ENCODE measurements at regions not wholly inside any gene's neighbourhood (a gene's known extent, or its start where the extent isn't known, plus 50 kb on each side); places are given as distances from the start of the nearest gene placed in this dataset.

DNA sequence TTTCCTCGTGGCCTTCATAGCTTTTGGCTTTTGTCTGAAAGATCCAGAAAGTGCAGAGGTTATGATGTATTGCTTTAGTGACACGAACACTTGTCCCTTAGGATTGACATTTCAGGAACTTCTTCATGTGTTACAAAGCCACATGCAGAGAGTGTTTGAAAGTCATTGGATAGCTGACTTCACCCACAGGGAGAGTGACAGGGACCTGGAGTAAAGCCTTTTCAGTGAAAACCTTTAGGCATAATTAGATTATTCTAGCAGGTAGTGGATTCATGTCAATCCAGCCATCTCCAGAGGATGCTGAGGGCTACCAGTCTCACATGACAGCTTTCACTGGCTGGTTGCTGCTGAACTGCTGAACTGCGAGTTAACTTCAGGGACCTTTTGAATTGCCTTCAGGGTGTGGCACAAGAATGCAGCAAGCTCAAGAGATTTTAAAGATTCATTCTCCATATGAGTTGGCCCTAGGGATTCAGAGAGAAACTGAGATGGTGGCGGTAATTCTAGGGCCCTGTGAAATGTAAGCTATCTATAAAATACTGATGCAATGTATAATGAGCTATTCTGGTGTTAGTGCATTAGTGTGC is 267.0 kb upstream of the GOLIM4 start:
- H3K4me2 ChIP-seq (ENCODE audit: low read depth, low read length): no peak overlapping the region
- H4K20me1 ChIP-seq (ENCODE audit: insufficient read depth, low read length): no peaks in the 10 kb centered on the region
- no peaks in the 10 kb centered on the region for H3K79me2 ChIP-seq (ENCODE audit: insufficient read depth, low read length)
- ChIA-PET CTCF (ENCODE audit: low intra/inter-chr PET ratio, low total read pairs) (no interaction called here), POLR2A (no interaction called here)
- intact Hi-C loops (cut with micrococcal nuclease; ENCODE audit: unreplicated experiment) (no loop called here), in situ Hi-C loops (cut with HindIII; ENCODE audit: extremely low pct_ligation_motif_present, low pct_unique_long_range_greater_than_20kb) (no loop called here)
- H3K4me3 ChIP-seq (replicated peaks in 1 of 3; ENCODE audit: insufficient read depth in 1 of 3, low read depth in 2 of 3, low read length in 3 of 3): no peak overlapping the region
- H3K27me3 ChIP-seq (ENCODE audit: control insufficient read depth in 1 of 2, insufficient read depth in 2 of 2, low read length in 2 of 2): no peaks in the 10 kb centered on the region
- FAIRE-seq: no peak
- H2AFZ ChIP-seq (ENCODE audit: low read length): no peak overlapping the region
- no peak overlapping the region for H3K27ac ChIP-seq (ENCODE audit: extremely low read length, insufficient read depth, low read length)
- no peak for ATAC-seq
- no TSS peak for BruUV-seq (replicated peaks)
- no peaks in the 10 kb centered on the region for H3K4me1 ChIP-seq (ENCODE audit: insufficient read depth, low read length)
- H3K9me3 ChIP-seq (ENCODE audit: low read length): no peaks in the 10 kb centered on the region
- TF ChIP-seq, protein P1, sequence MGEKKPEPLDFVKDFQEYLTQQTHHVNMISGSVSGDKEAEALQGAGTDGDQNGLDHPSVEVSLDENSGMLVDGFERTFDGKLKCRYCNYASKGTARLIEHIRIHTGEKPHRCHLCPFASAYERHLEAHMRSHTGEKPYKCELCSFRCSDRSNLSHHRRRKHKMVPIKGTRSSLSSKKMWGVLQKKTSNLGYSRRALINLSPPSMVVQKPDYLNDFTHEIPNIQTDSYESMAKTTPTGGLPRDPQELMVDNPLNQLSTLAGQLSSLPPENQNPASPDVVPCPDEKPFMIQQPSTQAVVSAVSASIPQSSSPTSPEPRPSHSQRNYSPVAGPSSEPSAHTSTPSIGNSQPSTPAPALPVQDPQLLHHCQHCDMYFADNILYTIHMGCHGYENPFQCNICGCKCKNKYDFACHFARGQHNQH (CRISPR knock-in tag; IDR thresholded peaks at IDR 0.05): no peak
- TF ChIP-seq POLR2AphosphoS5 (IDR thresholded peaks at IDR 0.05; ENCODE audit: low read depth, low read length): no peak
- TF ChIP-seq, protein P2, sequence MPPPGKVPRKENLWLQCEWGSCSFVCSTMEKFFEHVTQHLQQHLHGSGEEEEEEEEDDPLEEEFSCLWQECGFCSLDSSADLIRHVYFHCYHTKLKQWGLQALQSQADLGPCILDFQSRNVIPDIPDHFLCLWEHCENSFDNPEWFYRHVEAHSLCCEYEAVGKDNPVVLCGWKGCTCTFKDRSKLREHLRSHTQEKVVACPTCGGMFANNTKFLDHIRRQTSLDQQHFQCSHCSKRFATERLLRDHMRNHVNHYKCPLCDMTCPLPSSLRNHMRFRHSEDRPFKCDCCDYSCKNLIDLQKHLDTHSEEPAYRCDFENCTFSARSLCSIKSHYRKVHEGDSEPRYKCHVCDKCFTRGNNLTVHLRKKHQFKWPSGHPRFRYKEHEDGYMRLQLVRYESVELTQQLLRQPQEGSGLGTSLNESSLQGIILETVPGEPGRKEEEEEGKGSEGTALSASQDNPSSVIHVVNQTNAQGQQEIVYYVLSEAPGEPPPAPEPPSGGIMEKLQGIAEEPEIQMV (CRISPR knock-in tag; IDR thresholded peaks at IDR 0.05; ENCODE audit: low read depth): no peak
- TF ChIP-seq ZNF761 (CRISPR knock-in tag; conservative IDR thresholded peaks at IDR 0.05): no peak
- no peak for TF ChIP-seq NR2F1 (CRISPR knock-in tag; IDR thresholded peaks at IDR 0.05)
- no peak for TF ChIP-seq ZNF777 (CRISPR knock-in tag; IDR thresholded peaks at IDR 0.05)
- TF ChIP-seq ZNF446 (CRISPR knock-in tag; IDR thresholded peaks at IDR 0.05): no peak
- no peak for TF ChIP-seq TBL1XR1 (IDR thresholded peaks at IDR 0.05; ENCODE audit: borderline replicate concordance, low read length, partially characterized antibody)
- TF ChIP-seq MED8 (CRISPR knock-in tag; IDR thresholded peaks at IDR 0.05; ENCODE audit: insufficient replicate concordance): no peak
- TF ChIP-seq, protein P3, sequence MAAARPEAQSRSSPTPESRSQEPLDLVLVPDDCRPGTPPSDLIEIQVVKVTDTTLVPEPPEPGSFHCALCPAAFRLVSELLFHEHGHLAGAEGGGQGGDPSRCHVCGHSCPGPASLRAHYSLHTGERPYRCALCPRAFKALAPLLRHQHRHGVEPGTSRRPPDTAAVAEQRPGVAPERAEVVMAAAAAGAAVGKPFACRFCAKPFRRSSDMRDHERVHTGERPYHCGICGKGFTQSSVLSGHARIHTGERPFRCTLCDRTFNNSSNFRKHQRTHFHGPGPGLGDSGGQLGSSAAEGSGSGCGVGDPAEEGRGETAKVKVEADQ (CRISPR knock-in tag; IDR thresholded peaks at IDR 0.05; ENCODE audit: borderline replicate concordance): no peak
- TF ChIP-seq, protein P4, sequence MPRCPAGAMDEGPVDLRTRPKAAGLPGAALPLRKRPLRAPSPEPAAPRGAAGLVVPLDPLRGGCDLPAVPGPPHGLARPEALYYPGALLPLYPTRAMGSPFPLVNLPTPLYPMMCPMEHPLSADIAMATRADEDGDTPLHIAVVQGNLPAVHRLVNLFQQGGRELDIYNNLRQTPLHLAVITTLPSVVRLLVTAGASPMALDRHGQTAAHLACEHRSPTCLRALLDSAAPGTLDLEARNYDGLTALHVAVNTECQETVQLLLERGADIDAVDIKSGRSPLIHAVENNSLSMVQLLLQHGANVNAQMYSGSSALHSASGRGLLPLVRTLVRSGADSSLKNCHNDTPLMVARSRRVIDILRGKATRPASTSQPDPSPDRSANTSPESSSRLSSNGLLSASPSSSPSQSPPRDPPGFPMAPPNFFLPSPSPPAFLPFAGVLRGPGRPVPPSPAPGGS (CRISPR knock-in tag; IDR thresholded peaks at IDR 0.05): no peak
- WGBS (ENCODE audit: low lambda C conversion rate): 10% methylated on average over 4 of the region's 4 CpGs
- no peak for DNase-seq (ENCODE audit: low spot score)
- H3K9ac ChIP-seq (ENCODE audit: insufficient read depth, low read depth, low read length): no peak overlapping the region
- H3K36me3 ChIP-seq (replicated peaks in 1 of 2; ENCODE audit: control insufficient read depth in 1 of 2, insufficient read depth in 2 of 2, low read length in 2 of 2): no peaks in the 10 kb centered on the region
